Suppressor macrophage treated with lipopolysaccharide for 4 hours (primary cell): ENCODE measurements at regions not wholly inside any gene's neighbourhood (a gene's known extent, or its start where the extent isn't known, plus 50 kb on each side); places are given as distances from the start of the nearest gene placed in this dataset.
"Not testable (repeated sequence)": the region's sequence is repeated elsewhere in the genome, so short reads cannot be mapped to it uniquely, and the experiment has no call there.

Source experiments
- DNase-seq: peaks from one replicate; pipeline ENCODE4 v3.0.0-alpha.2; 2020

DNA sequence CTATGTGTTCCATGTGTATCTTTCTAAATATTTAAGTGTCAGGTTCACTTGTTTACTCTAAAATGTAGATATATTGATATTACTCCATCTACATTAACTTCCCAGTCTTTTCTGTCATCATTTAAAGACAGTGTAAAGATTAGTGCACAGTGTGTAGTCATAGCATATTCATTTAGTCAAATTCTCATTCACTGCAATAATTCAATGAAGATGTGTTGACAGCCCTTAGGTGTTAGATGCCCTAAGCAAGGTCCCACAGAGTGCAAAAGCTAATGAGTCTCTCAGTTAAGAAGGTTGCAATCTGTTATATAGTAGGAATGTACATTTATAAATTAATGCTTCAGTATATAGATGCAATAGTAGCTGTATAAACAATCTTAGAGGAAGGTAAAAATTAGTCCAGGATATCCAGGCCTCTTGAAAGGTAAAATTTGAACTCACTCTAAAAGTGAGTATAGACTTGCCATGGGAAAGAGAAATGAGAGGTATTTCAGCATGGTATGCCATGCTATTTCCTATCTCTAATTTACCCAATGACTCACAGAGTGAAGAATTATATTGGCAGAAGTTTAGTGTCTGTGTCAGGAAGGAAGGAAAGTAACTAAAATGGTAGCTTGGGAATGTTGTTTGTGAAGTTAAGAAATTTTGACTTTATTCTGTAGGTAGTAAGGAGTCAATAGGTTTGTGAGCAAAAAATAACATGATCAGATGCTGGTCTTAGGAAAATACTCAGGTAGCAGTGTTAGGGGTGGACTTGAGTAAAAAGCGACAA lies 969.9 kb upstream of the CITED2 start:
- no peak for DNase-seq

- DNase-seq, result no peak
These were observed 968.7 kb upstream of the CITED2 start for GRCh38 chr6:140343128-140343527.

GRCh38 chr6:140341272-140341671 lies 966.8 kb upstream of the CITED2 start:
- DNase-seq, result no peak

DNA sequence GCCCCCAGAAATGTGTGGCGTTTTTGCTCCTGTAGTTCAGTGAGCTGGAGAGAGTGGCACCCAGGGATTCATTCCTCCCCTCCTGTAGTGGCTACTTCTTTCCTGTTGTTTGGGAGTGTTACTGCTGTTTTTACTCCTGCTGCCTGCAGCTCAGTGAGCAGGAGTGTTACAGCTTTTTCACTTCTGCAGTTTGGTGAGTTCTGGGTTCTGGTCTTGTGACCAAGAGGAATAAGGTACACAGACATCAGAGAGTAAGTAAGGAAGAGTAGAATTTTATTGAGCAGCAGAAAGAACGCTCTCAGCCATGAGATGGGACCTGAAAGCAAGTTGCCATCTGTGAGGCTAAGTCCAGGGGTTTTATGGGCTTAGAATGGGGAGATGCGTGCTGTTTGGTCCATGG lies 966.3 kb upstream of the CITED2 start:
- no peak for DNase-seq

DNA sequence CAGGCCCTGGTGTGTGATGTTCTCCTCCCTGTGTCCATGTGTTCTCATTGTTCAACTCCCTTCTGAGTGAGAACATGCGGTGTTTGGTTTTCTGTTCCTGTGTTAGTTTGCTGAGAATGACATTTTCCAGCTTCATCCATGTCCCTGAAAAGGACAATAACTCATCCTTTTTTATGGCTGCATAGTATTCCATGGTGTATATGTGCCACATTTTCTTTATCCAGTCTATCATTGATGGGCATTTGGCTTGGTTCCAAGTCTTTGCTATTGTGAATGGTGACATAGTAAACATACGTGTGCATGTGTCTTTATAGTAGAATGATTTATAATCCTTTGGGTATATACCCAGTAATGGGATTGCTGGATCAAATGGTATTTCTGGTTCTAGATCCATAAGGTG lies 964.6 kb upstream of the CITED2 start:
- not testable (repeated sequence) for DNase-seq

GRCh38 chr6:140321891-140322290 lies 947.4 kb upstream of the CITED2 start:
- DNase-seq, result peak; percentile 18

GRCh38 chr6:140320081-140321080 lies 945.9 kb upstream of the CITED2 start:
- peak; percentile 56 for DNase-seq

DNA sequence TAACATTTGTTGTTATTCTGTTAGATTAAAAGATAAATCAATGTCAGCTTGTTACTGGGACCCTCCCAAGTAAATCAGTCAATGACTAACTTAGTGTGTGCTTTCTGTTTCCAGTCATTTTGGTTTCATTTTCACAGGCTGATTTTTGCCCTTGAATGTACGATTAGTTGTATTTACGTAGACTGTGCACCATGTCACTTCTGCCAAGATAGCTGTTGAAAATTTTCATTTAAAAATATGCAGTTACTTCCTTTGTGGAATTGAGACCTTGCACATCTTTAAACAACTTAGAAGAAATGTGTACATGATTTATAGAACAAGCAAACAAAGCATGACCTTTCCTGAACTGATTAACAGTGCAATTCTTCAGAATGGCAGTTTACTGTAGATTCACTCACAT lies 944.8 kb upstream of the CITED2 start:
- DNase-seq, result peak; percentile 17

DNA sequence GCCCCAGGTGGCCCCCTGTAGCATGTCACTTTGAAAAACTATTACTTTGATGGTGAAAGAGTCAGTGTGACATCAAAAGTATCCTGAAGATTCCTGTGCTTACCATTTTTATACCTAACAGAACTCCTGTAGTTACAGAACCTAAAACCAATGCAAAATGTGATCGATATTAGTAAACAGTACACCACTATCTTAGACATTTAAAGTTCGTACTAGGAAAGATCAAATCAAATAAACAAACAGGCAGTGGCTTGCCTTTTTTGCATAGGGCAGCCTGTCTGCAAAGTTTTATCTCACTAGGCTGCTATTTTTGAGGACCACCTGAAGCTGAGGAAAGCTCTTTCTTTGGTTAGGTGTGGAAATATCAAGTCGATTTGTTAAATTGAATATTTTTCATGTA lies 944.0 kb upstream of the CITED2 start:
- no peak for DNase-seq

DNA sequence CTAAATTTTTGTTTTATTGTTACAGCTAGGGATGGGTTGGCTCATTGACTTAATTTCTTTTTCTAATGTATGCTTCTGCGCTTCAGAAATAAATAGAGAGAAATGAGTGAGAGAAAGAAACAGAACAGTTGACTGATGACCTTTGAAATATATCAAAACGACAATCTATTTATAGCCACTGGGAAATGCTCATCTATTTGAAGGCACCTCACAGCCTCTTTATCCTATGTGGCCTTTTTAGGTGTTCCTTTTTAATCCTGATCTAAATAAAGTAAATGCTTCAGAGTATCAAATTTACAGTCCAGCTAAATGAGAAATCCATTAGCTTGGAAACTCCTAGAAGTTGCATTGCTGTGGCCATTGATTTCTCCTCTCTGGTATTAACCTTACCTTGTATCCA lies 943.5 kb upstream of the CITED2 start:
- no peak for DNase-seq

GRCh38 chr6:140316966-140317365 lies 942.5 kb upstream of the CITED2 start:
- DNase-seq, result no peak

DNA sequence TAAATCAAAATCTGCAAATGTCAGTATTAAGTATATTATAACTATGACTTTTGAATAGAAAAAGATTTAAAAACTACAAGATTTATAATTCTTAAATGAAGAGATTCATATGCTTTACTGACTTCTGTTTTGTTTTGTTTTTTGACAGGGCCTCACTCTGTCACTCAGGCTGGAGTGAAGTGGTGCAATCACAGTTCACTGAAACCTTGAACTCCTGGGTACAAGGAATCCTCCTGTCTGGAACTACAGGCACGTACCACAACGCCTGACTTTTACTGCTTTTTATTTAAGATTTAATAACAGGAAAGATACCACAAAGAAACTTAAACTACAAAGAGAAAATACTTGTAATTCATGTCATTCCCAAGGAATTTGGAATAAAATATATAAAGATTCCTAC lies 940.2 kb upstream of the CITED2 start:
- DNase-seq, result no peak

GRCh38 chr6:140311146-140311545 lies 936.7 kb upstream of the CITED2 start:
- DNase-seq, result no peak

- no peak for DNase-seq
These were observed 928.9 kb upstream of the CITED2 start for GRCh38 chr6:140303218-140303949.

- DNase-seq, result no peak
These were observed 925.9 kb upstream of the CITED2 start for GRCh38 chr6:140300331-140300730.

GRCh38 chr6:140289186-140289585 lies 914.7 kb upstream of the CITED2 start:
- no peak for DNase-seq

DNA sequence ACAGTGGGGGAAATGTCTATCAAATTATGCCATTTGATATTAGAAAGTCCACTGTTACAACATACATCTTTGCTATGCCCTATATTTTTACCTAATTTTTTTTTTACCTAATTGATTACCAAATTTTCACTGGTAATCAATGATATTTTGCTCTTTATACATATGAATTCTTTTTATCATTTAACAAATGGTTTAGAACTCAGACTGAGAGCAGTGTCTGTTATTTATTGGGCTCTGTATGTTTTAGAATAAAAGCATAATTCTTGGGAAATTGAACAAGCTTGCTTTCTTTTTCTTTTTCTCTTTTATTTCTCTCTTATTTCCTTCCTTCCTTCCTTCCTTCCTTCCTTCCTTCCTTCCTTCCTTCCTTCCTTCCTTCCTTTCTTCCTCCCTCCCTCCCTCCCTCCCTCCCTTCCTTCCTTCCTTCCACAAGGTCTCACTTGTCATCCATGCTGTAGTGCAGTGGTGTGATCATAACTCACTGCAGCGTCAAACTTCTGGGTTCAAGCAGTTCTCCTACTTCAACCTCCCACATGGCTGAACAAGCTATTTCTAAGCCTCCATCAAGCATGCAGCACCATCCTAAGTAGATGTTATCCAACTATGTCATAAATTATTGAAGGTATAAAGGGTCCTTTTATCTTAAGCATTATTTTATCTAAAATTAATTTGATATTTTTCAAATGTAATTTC lies 911.7 kb upstream of the CITED2 start:
- no peak for DNase-seq

GRCh38 chr6:140285471-140285870 lies 911.0 kb upstream of the CITED2 start:
- no peak for DNase-seq

- DNase-seq, result no peak
These were observed 910.4 kb upstream of the CITED2 start for GRCh38 chr6:140284871-140285270.

- no peak for DNase-seq
These were observed 908.7 kb upstream of the CITED2 start for GRCh38 chr6:140283197-140283596.

DNA sequence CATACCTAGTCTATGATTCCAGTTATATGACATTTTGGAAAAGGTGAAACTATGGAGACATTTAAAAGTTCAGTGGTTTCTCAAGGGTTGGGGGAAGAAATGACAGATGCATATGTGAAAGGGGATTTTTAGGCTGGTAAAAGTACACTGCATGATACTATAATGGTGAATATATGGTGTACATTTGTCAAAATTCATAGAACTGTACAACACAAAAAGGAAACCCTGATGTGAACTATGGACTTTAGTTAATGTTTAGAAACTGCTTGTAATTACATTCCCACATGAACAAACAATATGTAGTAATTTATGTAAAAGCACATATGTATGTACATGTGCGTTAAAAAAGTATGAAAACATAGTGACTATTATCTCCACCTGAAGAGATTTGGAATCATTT lies 907.3 kb upstream of the CITED2 start:
- no peak for DNase-seq

- DNase-seq, result no peak
These were observed 906.8 kb upstream of the CITED2 start for GRCh38 chr6:140281236-140281635.

DNA sequence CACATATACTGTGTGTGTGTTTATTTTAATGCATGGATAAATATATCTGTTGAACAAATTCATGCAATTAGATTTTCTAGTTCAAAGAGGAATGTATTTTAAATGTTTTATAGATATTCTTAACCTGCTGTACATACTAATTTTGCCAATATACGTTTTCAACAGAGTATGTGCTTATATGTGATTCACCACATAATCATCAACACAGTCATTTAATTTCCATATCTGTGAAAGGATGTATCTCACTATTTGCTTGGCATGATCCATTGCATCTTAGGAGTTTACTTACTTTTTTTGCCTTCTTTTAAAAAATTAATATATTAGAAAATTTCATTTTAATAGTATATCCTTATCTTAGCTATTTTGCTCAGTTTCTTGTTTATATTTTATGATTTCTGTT lies 902.3 kb upstream of the CITED2 start:
- no peak for DNase-seq
